IMR-90 (cell line): ENCODE measurements at regions not wholly inside any gene's neighbourhood (a gene's known extent, or its start where the extent isn't known, plus 50 kb on each side); places are given as distances from the start of the nearest gene placed in this dataset.

ENCODE experiments used
- ATAC-seq: fragments of 200-7000 bp; cut with Tn5 transposase; 2 replicates; pipeline ENCODE4 v1.9.1; 2020; ENCODE audit warnings: low read depth, mild to moderate bottlenecking, moderate library complexity
- BruUV-seq: library from RNA; stranded (reverse); fragments of 400-500 nt; replicated peaks from 2 replicates; lab custom pipeline; 2021; lab: Mats Ljungman, UMichigan
- CTCF ChIA-PET: fragments of 300-600 bp; formaldehyde crosslinking; extraction: SDS; loops from one replicate; lab custom pipeline; 2021; ENCODE audit warnings: antibody characterized with exemption; lab: Yijun Ruan, JAX
- POLR2A ChIA-PET: fragments of 300-600 bp; sonication (Branson Sonifier 250); formaldehyde crosslinking; loops from one replicate; lab custom pipeline; 2022; ENCODE audit warnings: antibody characterized with exemption; ENCODE audit not compliant: unreplicated experiment; lab: Charles Lee
- DNase-seq: peaks from one replicate; pipeline ENCODE4 v3.0.0; 2013
- H2AFZ ChIP-seq: replicated peaks from 2 replicates; pipeline ENCODE3; 2013; ENCODE audit warnings: low read length, mild to moderate bottlenecking; ENCODE audit not compliant: poor library complexity
- H2AK5ac ChIP-seq: 2 replicates; pipeline ENCODE4 v1.6.1; 2013; ENCODE audit warnings: low read depth, low read length, inconsistent platforms
- H2AK9ac ChIP-seq: replicated peaks from 2 replicates; pipeline ENCODE3; 2013; ENCODE audit warnings: mild to moderate bottlenecking, low read depth, low read length, moderate library complexity; ENCODE audit not compliant: poor library complexity
- H2BK120ac ChIP-seq: 2 replicates; pipeline ENCODE4 v1.6.1; 2013; ENCODE audit warnings: low read depth, low read length, inconsistent platforms
- H2BK15ac ChIP-seq: 3 replicates; pipeline ENCODE4 v1.6.1; 2013; ENCODE audit warnings: low read depth, low read length, inconsistent platforms
- H2BK20ac ChIP-seq: 2 replicates; pipeline ENCODE4 v1.6.1; 2013; ENCODE audit warnings: low read depth, mild to moderate bottlenecking, inconsistent platforms, low read length, moderate library complexity
- H2BK5ac ChIP-seq: 2 replicates; pipeline ENCODE4 v1.6.1; 2013; ENCODE audit warnings: mild to moderate bottlenecking, low read depth, low read length, inconsistent platforms; ENCODE audit not compliant: poor library complexity, severe bottlenecking
- H3K14ac ChIP-seq: replicated peaks from 2 replicates; pipeline ENCODE4 v1.6.1; 2013; ENCODE audit warnings: low read depth, low read length, inconsistent platforms
- H3K18ac ChIP-seq: 2 replicates; pipeline ENCODE4 v1.6.1; 2013; ENCODE audit warnings: low read depth, low read length, control low read depth
- H3K23ac ChIP-seq: 2 replicates; pipeline ENCODE4 v1.6.1; 2013; ENCODE audit warnings: low read depth, low read length, inconsistent platforms
- H3K27ac ChIP-seq: 2 replicates; pipeline ENCODE4 v1.5.1; 2013; ENCODE audit warnings: mild to moderate bottlenecking, control low read depth, low read length; ENCODE audit not compliant: insufficient read depth
- H3K27me3 ChIP-seq: 2 replicates; pipeline ENCODE4 v1.6.1; 2013; ENCODE audit warnings: low read length; ENCODE audit not compliant: control insufficient read depth, insufficient read depth
- H3K36me3 ChIP-seq: 2 replicates; pipeline ENCODE4 v1.6.1; 2013; ENCODE audit warnings: low read length, mixed read lengths; ENCODE audit not compliant: control insufficient read depth, insufficient read depth
- H3K4ac ChIP-seq: 2 replicates; pipeline ENCODE4 v1.6.1; 2013; ENCODE audit warnings: low read depth, low read length, inconsistent platforms
- H3K4me1 ChIP-seq: 2 replicates; pipeline ENCODE4 v1.6.1; 2013; ENCODE audit warnings: low read length, mixed read lengths; ENCODE audit not compliant: control insufficient read depth, insufficient read depth
- H3K4me2 ChIP-seq: 2 replicates; pipeline ENCODE4 v1.6.1; 2013; ENCODE audit warnings: low read depth, mild to moderate bottlenecking, control low read depth, low read length, moderate library complexity
- H3K4me3 ChIP-seq: 2 replicates; pipeline ENCODE4 v1.5.1; 2013; ENCODE audit warnings: low read depth, mild to moderate bottlenecking, control low read depth, low read length, moderate library complexity; ENCODE audit not compliant: insufficient read depth
- H3K56ac ChIP-seq: 2 replicates; pipeline ENCODE4 v1.6.1; 2013; ENCODE audit warnings: low read length, inconsistent platforms; ENCODE audit not compliant: insufficient read depth; ENCODE audit errors: extremely low read depth
- H3K79me1 ChIP-seq, 2 experiments: 2 replicates each; pipeline ENCODE4 v1.6.1; 2013; ENCODE audit warnings: low read length in 2 of 2, inconsistent platforms in 1 of 2, low read depth in 1 of 2
- H3K9ac ChIP-seq: 2 replicates; pipeline ENCODE4 v1.6.1; 2013; ENCODE audit warnings: low read depth, low read length, control low read depth
- H3K9me1 ChIP-seq: 2 replicates; pipeline ENCODE4 v1.6.1; 2013; ENCODE audit warnings: low read length, inconsistent platforms; ENCODE audit not compliant: insufficient read depth
- H3K9me3 ChIP-seq: 2 replicates; pipeline ENCODE4 v1.6.1; 2013; ENCODE audit warnings: low read length; ENCODE audit not compliant: control insufficient read depth, insufficient read depth
- H4K20me1 ChIP-seq: 2 replicates; pipeline ENCODE4 v1.6.1; 2013; ENCODE audit warnings: low read length, inconsistent platforms; ENCODE audit not compliant: insufficient read depth
- H4K5ac ChIP-seq: 2 replicates; pipeline ENCODE4 v1.6.1; 2013; ENCODE audit warnings: mild to moderate bottlenecking, low read depth, low read length, control low read depth
- H4K8ac ChIP-seq, 2 experiments: 2 replicates each; pipeline ENCODE4 v1.6.1; 2013; ENCODE audit warnings: low read depth in 2 of 2, low read length in 2 of 2, control low read depth in 1 of 2, inconsistent platforms in 1 of 2
- H4K91ac ChIP-seq: 2 replicates; pipeline ENCODE4 v1.6.1; 2013; ENCODE audit warnings: low read depth, low read length, inconsistent platforms; ENCODE audit not compliant: insufficient read depth
- CEBPB ChIP-seq: IDR thresholded peaks from 2 replicates; pipeline ENCODE4 v1.6.1; 2012; ENCODE audit warnings: low read depth, low read length, improper control_type of control experiment
- MAFK ChIP-seq: IDR thresholded peaks from 2 replicates; pipeline ENCODE4 v1.6.1; 2012; ENCODE audit warnings: low read depth, low read length, improper control_type of control experiment
- MAZ ChIP-seq: IDR thresholded peaks from 2 replicates; pipeline ENCODE4 v1.6.1; 2012; ENCODE audit warnings: low read depth, mild to moderate bottlenecking, low read length, improper control_type of control experiment, moderate library complexity, borderline replicate concordance
- POLR2A ChIP-seq: IDR thresholded peaks from 2 replicates; pipeline ENCODE4 v1.6.1; 2012; ENCODE audit warnings: mild to moderate bottlenecking, low read depth, low read length
- RCOR1 ChIP-seq: IDR thresholded peaks from 2 replicates; pipeline ENCODE4 v1.6.1; 2012; ENCODE audit warnings: mild to moderate bottlenecking, low read length, improper control_type of control experiment; ENCODE audit not compliant: insufficient replicate concordance
- WGBS, 2 experiments: methylation state at CpG; one replicate each; pipeline versions ENCODE4 v1.1.5 to v1.1.7; 2013; ENCODE audit warnings: missing lambda C conversion rate in 2 of 2; ENCODE audit not compliant: insufficient read length in 1 of 2; ENCODE audit errors: extremely low coverage in 2 of 2; 5-methylcytosine and 5-hydroxymethylcytosine counted together
- dilution Hi-C: fragments of 300-500 bp; cut with HindIII; formaldehyde crosslinking; loops from one replicate; pipeline ENCODE4 v1.14.3; 2018; ENCODE audit warnings: low sequenced_read_pairs; ENCODE audit not compliant: unreplicated experiment
- in situ Hi-C: fragments of 300-500 bp; cut with MboI; formaldehyde crosslinking; loops from 3 replicates; pipeline ENCODE4 v1.14.3; 2019; ENCODE audit warnings: low sequenced_read_pairs, inconsistent platforms, mixed read lengths
- intact Hi-C: fragments of 100-400 bp; cut with micrococcal nuclease; formaldehyde crosslinking; loops from 2 replicates; pipeline ENCODE4 v1.10.0; 2022
- TF ChIP-seq, protein P1 (sequence below): fragments of 150-350 bp; IDR thresholded peaks from 2 replicates; pipeline ENCODE4 v1.6.1; 2016; ENCODE audit warnings: low read depth, mild to moderate bottlenecking, low read length, moderate library complexity, borderline replicate concordance

DNA sequence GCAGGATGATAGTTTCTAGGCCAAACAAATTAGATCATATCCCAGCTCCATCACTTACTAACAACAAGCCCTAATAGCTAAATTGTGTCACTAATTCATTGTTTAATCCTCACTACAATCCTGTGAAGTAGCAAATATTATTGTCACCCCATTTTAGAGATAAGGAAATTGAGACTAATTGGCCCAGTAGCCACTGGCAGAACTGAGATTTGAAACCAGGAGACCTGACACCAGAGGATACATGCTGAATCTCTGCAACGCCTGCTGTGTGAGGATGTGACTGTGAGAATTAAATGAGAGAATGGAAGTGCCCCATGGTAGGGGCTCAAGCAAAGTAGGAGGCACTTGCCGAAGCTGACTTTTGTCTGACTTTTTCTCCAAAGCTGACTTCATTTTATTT, 124.3 kb upstream of the CITED2 start:
- no peak overlapping the region for H4K91ac ChIP-seq
- CTCF ChIA-PET = interaction anchor here (0.6 kb wide), 1 partner anchor 1615 kb away, joined by 7 read pairs; no protein-coding TSS in a partner anchor
- no peaks in the 10 kb centered on the region; the same call in 1 of the 2 replicates for H3K9me3 ChIP-seq
- H3K27me3 ChIP-seq = no peaks in the 10 kb centered on the region
- H3K4me1 ChIP-seq = no peaks in the 10 kb centered on the region
- no peak overlapping the region for H3K56ac ChIP-seq
- H3K79me1 ChIP-seq = no peaks in the 10 kb centered on the region
- no peak overlapping the region for H4K5ac ChIP-seq
- H3K36me3 ChIP-seq = no peaks in the 10 kb centered on the region
- no peak overlapping the region for H3K23ac ChIP-seq
- no peak overlapping the region for H3K9ac ChIP-seq
- H4K20me1 ChIP-seq = no peaks in the 10 kb centered on the region
- DNase-seq (no peak), ATAC-seq (no peak)
- TF ChIP-seq, protein P1, sequence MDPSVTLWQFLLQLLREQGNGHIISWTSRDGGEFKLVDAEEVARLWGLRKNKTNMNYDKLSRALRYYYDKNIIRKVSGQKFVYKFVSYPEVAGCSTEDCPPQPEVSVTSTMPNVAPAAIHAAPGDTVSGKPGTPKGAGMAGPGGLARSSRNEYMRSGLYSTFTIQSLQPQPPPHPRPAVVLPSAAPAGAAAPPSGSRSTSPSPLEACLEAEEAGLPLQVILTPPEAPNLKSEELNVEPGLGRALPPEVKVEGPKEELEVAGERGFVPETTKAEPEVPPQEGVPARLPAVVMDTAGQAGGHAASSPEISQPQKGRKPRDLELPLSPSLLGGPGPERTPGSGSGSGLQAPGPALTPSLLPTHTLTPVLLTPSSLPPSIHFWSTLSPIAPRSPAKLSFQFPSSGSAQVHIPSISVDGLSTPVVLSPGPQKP = no peak
- TF ChIP-seq MAZ (no peak), MAFK (no peak), POLR2A (no peak), CEBPB (no peak), RCOR1 (no peak)
- no peak overlapping the region for H2AFZ ChIP-seq
- H3K27ac ChIP-seq = no peak overlapping the region
- H3K14ac ChIP-seq = no peak overlapping the region
- no peak overlapping the region for H4K8ac ChIP-seq
- H2BK120ac ChIP-seq = no peak overlapping the region
- H3K18ac ChIP-seq = no peak overlapping the region
- H3K4me3 ChIP-seq = no peak overlapping the region
- no peak overlapping the region for H2BK5ac ChIP-seq
- no peak overlapping the region for H3K4ac ChIP-seq
- dilution Hi-C loops (no loop called here), in situ Hi-C loops (no loop called here), intact Hi-C loops (no loop called here)
- no peak overlapping the region for H2AK9ac ChIP-seq
- no peak overlapping the region for H2BK15ac ChIP-seq
- WGBS, 2 experiments = no CpG with 5 or more reads among the region's 2 CpGs
- BruUV-seq = no TSS peak
- H2AK5ac ChIP-seq = no peak overlapping the region
- H3K4me2 ChIP-seq = no peak overlapping the region
- H2BK20ac ChIP-seq = no peak overlapping the region
- H3K9me1 ChIP-seq = no peaks in the 10 kb centered on the region
- POLR2A ChIA-PET = no interaction called here
